ENCODE measurements at regions not wholly inside any gene's neighbourhood (a gene's known extent, or its start where the extent isn't known, plus 50 kb on each side); places are given as distances from the start of the nearest gene placed in this dataset.

- no peak for TF ChIP-seq MITF (IDR thresholded peaks at IDR 0.05)
- TF ChIP-seq FOXA1 (IDR thresholded peaks at IDR 0.05; ENCODE audit: borderline replicate concordance), result no peak
- no peak for TF ChIP-seq ZC3H11A (IDR thresholded peaks at IDR 0.05; ENCODE audit: low read depth, low read length)
- TF ChIP-seq ZNF232 (CRISPR knock-in tag; IDR thresholded peaks at IDR 0.05), result no peak
- TF ChIP-seq ELK3 (CRISPR knock-in tag; IDR thresholded peaks at IDR 0.05), result 0 out of 2 replicates have a peak, but pooled peaks have one; percentile 7
- TF ChIP-seq PURB (CRISPR knock-in tag; IDR thresholded peaks at IDR 0.05; ENCODE audit: low read depth), result no peak
- TF ChIP-seq GTF2F1 (IDR thresholded peaks at IDR 0.05; ENCODE audit: low read depth, low read length), result 0 out of 2 replicates have a peak, but pooled peaks have one; percentile 48
- TF ChIP-seq ELF1 (tag; IDR thresholded peaks at IDR 0.05), result peak; percentile 51
- TF ChIP-seq FOXP1 (CRISPR knock-in tag; IDR thresholded peaks at IDR 0.05), result no peak
- no peak for TF ChIP-seq TCF7 (IDR thresholded peaks at IDR 0.05; ENCODE audit: borderline replicate concordance)
- peak; percentile 93 for TF ChIP-seq ZNF592 (IDR thresholded peaks at IDR 0.05)
- TF ChIP-seq, protein P1, sequence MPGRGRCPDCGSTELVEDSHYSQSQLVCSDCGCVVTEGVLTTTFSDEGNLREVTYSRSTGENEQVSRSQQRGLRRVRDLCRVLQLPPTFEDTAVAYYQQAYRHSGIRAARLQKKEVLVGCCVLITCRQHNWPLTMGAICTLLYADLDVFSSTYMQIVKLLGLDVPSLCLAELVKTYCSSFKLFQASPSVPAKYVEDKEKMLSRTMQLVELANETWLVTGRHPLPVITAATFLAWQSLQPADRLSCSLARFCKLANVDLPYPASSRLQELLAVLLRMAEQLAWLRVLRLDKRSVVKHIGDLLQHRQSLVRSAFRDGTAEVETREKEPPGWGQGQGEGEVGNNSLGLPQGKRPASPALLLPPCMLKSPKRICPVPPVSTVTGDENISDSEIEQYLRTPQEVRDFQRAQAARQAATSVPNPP (IDR thresholded peaks at IDR 0.05; ENCODE audit: borderline replicate concordance, insufficient read depth, insufficient read length), result no peak
- no peak for TF ChIP-seq RBM39 (optimal IDR thresholded peaks at IDR 0.05; ENCODE audit: low read depth, low read length)
- TF ChIP-seq BHLHE40 (IDR thresholded peaks at IDR 0.05; ENCODE audit: low read length), result 0 out of 2 replicates have a peak, but pooled peaks have one; percentile 13
- no peak for TF ChIP-seq EZH2 (IDR thresholded peaks at IDR 0.05; ENCODE audit: borderline replicate concordance, low read depth, low read length)
- no peak for TF ChIP-seq NFYB (IDR thresholded peaks at IDR 0.05; ENCODE audit: extremely low read depth, insufficient read length)
- TF ChIP-seq, protein P2, sequence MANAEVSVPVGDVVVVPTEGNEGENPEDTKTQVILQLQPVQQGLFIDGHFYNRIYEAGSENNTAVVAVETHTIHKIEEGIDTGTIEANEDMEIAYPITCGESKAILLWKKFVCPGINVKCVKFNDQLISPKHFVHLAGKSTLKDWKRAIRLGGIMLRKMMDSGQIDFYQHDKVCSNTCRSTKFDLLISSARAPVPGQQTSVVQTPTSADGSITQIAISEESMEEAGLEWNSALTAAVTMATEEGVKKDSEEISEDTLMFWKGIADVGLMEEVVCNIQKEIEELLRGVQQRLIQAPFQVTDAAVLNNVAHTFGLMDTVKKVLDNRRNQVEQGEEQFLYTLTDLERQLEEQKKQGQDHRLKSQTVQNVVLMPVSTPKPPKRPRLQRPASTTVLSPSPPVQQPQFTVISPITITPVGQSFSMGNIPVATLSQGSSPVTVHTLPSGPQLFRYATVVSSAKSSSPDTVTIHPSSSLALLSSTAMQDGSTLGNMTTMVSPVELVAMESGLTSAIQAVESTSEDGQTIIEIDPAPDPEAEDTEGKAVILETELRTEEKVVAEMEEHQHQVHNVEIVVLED (CRISPR knock-in tag; IDR thresholded peaks at IDR 0.05), result peak; percentile 45
- TF ChIP-seq ZNF444 (CRISPR knock-in tag; IDR thresholded peaks at IDR 0.05), result no peak
Measured at GRCh38 chr6:43915986-43916923, 146.2 kb downstream of the VEGFA start (continued).

Measured in K562 (cell line).